ENCODE measurements at regions not wholly inside any gene's neighbourhood (a gene's known extent, or its start where the extent isn't known, plus 50 kb on each side); places are given as distances from the start of the nearest gene placed in this dataset.

DNA sequence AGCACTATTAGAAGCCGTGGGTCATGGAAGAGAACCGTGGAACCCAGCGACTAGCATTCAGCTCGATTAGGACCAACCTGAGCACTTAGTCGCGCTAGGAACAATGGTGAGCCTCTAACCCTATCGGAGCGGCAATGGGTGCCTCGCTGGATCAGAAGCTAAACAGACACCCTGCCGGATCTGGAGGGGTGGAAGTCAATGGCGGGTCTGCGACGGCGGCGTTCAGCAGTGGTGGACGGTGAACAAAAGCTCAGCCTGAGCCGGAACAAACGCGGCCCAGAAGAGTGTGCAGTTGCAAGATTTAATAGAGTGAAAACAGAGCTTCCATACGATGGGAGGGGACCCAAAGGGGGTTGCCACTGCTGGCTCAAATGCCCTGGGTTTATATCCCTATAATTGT, 391.8 kb upstream of the DDI1 start:
- TF ChIP-seq, protein P1, sequence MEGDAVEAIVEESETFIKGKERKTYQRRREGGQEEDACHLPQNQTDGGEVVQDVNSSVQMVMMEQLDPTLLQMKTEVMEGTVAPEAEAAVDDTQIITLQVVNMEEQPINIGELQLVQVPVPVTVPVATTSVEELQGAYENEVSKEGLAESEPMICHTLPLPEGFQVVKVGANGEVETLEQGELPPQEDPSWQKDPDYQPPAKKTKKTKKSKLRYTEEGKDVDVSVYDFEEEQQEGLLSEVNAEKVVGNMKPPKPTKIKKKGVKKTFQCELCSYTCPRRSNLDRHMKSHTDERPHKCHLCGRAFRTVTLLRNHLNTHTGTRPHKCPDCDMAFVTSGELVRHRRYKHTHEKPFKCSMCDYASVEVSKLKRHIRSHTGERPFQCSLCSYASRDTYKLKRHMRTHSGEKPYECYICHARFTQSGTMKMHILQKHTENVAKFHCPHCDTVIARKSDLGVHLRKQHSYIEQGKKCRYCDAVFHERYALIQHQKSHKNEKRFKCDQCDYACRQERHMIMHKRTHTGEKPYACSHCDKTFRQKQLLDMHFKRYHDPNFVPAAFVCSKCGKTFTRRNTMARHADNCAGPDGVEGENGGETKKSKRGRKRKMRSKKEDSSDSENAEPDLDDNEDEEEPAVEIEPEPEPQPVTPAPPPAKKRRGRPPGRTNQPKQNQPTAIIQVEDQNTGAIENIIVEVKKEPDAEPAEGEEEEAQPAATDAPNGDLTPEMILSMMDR (IDR thresholded peaks at IDR 0.05) = no peak
- TF ChIP-seq POLR2AphosphoS5 (IDR thresholded peaks at IDR 0.05; ENCODE audit: low read depth, low read length) (no peak), SIN3A (IDR thresholded peaks at IDR 0.05; ENCODE audit: borderline replicate concordance, insufficient read depth, low read depth, low read length) (no peak), TCF7L2 (IDR thresholded peaks at IDR 0.05; ENCODE audit: low read depth, low read length) (no peak)
